ENCODE measurements at regions not wholly inside any gene's neighbourhood (a gene's known extent, or its start where the extent isn't known, plus 50 kb on each side); places are given as distances from the start of the nearest gene placed in this dataset.

DNA sequence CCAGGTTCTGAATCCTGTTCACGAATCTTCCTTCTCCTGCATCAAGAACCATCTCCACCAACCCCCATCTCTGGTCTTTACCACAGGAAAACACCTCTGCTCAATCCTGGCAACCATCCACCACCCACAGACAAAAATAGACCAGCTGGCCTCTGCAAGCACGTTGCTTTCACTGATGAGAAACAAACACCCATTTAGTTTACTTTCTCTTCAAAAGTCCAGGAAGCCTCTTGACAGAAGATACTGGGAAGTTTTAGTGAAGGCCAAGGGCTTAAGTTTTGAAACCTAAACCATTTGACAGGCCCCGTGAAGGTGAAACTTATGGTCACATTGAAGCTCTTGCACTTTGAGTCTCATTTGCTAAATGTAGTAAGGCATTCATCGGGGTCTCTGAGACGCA is 122.6 kb upstream of the PPP2R5A start:
- TF ChIP-seq TEAD4 (IDR thresholded peaks at IDR 0.05) (no peak), FOXM1 (IDR thresholded peaks at IDR 0.05; ENCODE audit: borderline replicate concordance, low read depth) (no peak), YY1 (IDR thresholded peaks at IDR 0.05; ENCODE audit: low read depth) (no peak), ZBTB7A (IDR thresholded peaks at IDR 0.05; ENCODE audit: low read depth) (no peak), CREB1 (IDR thresholded peaks at IDR 0.05; ENCODE audit: low read depth) (no peak), TCF12 (IDR thresholded peaks at IDR 0.05; ENCODE audit: low read depth) (no peak), RAD21 (IDR thresholded peaks at IDR 0.05; ENCODE audit: low read depth) (no peak), EP300 (IDR thresholded peaks at IDR 0.05; ENCODE audit: borderline replicate concordance) (no peak), CEBPB (IDR thresholded peaks at IDR 0.05) (no peak), TAF1 (IDR thresholded peaks at IDR 0.05; ENCODE audit: low read depth) (no peak), EGR1 (IDR thresholded peaks at IDR 0.05) (no peak)
- TF ChIP-seq, protein P1, sequence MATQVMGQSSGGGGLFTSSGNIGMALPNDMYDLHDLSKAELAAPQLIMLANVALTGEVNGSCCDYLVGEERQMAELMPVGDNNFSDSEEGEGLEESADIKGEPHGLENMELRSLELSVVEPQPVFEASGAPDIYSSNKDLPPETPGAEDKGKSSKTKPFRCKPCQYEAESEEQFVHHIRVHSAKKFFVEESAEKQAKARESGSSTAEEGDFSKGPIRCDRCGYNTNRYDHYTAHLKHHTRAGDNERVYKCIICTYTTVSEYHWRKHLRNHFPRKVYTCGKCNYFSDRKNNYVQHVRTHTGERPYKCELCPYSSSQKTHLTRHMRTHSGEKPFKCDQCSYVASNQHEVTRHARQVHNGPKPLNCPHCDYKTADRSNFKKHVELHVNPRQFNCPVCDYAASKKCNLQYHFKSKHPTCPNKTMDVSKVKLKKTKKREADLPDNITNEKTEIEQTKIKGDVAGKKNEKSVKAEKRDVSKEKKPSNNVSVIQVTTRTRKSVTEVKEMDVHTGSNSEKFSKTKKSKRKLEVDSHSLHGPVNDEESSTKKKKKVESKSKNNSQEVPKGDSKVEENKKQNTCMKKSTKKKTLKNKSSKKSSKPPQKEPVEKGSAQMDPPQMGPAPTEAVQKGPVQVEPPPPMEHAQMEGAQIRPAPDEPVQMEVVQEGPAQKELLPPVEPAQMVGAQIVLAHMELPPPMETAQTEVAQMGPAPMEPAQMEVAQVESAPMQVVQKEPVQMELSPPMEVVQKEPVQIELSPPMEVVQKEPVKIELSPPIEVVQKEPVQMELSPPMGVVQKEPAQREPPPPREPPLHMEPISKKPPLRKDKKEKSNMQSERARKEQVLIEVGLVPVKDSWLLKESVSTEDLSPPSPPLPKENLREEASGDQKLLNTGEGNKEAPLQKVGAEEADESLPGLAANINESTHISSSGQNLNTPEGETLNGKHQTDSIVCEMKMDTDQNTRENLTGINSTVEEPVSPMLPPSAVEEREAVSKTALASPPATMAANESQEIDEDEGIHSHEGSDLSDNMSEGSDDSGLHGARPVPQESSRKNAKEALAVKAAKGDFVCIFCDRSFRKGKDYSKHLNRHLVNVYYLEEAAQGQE (IDR thresholded peaks at IDR 0.05; ENCODE audit: low read depth), result no peak
- TF ChIP-seq, protein P2, sequence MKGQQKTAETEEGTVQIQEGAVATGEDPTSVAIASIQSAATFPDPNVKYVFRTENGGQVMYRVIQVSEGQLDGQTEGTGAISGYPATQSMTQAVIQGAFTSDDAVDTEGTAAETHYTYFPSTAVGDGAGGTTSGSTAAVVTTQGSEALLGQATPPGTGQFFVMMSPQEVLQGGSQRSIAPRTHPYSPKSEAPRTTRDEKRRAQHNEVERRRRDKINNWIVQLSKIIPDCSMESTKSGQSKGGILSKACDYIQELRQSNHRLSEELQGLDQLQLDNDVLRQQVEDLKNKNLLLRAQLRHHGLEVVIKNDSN (IDR thresholded peaks at IDR 0.05), result no peak
- TF ChIP-seq, protein P3, sequence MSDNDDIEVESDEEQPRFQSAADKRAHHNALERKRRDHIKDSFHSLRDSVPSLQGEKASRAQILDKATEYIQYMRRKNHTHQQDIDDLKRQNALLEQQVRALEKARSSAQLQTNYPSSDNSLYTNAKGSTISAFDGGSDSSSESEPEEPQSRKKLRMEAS (IDR thresholded peaks at IDR 0.05), result no peak

DNA sequence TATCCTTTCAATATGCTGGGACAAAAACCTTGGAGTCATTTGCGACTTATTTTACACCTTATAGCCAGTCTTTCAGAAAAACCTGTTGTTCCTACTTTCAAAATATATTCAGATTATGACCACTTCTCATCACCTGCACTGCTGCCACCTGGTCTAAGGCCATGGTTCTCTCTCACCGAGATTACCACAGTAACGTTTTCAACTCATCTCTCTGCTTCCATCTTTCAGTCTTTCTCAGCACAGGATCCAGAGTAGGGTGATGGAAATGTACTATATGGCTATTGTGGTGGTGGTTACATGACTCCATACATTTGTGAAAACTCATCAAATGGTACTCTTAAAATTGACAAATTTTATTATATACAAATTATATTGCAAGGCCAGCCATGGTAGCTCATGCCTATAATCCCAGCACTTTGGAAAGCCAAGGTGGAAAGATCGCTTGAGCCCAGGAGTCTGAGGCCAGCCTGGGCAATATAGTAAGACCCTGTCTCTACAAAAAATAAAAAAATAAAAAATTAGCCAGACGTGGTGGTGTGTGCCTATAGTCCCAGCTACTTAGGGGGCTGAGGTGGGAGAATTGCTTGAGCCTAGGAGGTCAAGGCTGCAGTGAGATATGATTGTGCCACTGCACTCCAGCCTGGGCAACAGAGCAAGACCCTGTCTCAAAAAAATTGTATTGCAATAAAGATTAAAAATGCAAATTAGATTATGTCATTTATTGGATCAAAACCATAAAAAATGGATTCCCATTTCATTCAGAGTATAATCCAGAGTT is 120.9 kb upstream of the PPP2R5A start:
- no peak for TF ChIP-seq TAF1 (IDR thresholded peaks at IDR 0.05; ENCODE audit: low read depth)
- TF ChIP-seq FOXM1 (IDR thresholded peaks at IDR 0.05; ENCODE audit: borderline replicate concordance, low read depth), result no peak
- TF ChIP-seq TCF12 (IDR thresholded peaks at IDR 0.05; ENCODE audit: low read depth), result no peak
- no peak for TF ChIP-seq NFIC (IDR thresholded peaks at IDR 0.05)
- TF ChIP-seq YY1 (IDR thresholded peaks at IDR 0.05; ENCODE audit: low read depth), result no peak
- no peak for TF ChIP-seq RAD21 (IDR thresholded peaks at IDR 0.05; ENCODE audit: low read depth)
- TF ChIP-seq EP300 (IDR thresholded peaks at IDR 0.05; ENCODE audit: borderline replicate concordance), result no peak
- no peak for TF ChIP-seq CREB1 (IDR thresholded peaks at IDR 0.05; ENCODE audit: low read depth)
- TF ChIP-seq TEAD4 (IDR thresholded peaks at IDR 0.05), result no peak

DNA sequence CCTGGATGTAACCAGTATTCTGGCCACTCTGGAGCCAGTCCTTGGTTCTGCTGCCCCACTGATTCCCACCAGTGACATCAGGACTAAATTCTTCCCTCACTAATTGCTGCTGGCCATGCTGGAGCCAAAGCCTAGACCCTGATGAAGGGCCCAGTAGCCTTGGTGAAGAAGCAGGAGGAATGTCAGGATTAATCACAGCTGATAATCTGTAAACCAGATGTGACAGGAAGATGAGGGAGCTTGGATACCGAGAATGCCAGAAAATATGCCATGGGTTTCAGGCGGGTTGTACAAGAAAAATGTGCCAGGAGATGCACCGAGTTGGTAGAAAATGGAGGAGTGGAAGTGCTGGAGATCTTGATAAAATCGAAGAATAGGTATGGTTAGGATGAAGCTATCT is 119.0 kb upstream of the PPP2R5A start:
- TF ChIP-seq YY1 (IDR thresholded peaks at IDR 0.05; ENCODE audit: low read depth), result no peak
- no peak for TF ChIP-seq TEAD4 (IDR thresholded peaks at IDR 0.05)
- TF ChIP-seq TAF1 (IDR thresholded peaks at IDR 0.05; ENCODE audit: low read depth), result no peak
- TF ChIP-seq, protein P1 (IDR thresholded peaks at IDR 0.05; ENCODE audit: low read depth), result no peak
- no peak for TF ChIP-seq TCF12 (IDR thresholded peaks at IDR 0.05; ENCODE audit: low read depth)
- TF ChIP-seq FOXM1 (IDR thresholded peaks at IDR 0.05; ENCODE audit: borderline replicate concordance, low read depth), result no peak
- TF ChIP-seq NFIC (IDR thresholded peaks at IDR 0.05), result no peak
- no peak for TF ChIP-seq EGR1 (IDR thresholded peaks at IDR 0.05)
- no peak for TF ChIP-seq ZBTB7A (IDR thresholded peaks at IDR 0.05; ENCODE audit: low read depth)
- TF ChIP-seq, protein P2 (IDR thresholded peaks at IDR 0.05), result no peak
- TF ChIP-seq CEBPB (IDR thresholded peaks at IDR 0.05), result no peak
- TF ChIP-seq EP300 (IDR thresholded peaks at IDR 0.05; ENCODE audit: borderline replicate concordance), result no peak
- TF ChIP-seq RAD21 (IDR thresholded peaks at IDR 0.05; ENCODE audit: low read depth), result no peak

DNA sequence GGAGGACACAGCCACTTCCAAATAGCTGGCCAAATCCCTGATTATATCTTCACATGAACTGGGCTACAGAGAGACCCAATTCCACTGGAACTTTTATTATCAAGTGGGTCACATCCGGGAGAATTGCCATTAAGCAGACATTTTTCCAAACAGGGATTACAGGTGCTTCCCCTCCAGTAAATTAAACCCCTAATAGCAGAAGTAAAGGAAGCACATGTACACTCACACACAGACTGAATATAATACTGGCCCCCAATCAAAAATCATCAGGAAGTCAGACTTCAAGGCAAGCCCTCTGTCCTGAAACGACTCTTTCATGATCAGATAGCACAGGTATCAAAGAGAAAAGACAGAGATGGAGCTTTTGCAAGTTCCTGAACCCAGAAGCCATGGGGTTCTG is 118.6 kb upstream of the PPP2R5A start:
- TF ChIP-seq, protein P3 (IDR thresholded peaks at IDR 0.05), result no peak
- TF ChIP-seq, protein P2 (IDR thresholded peaks at IDR 0.05), result no peak
- TF ChIP-seq EGR1 (IDR thresholded peaks at IDR 0.05) (no peak), CREB1 (IDR thresholded peaks at IDR 0.05; ENCODE audit: low read depth) (no peak), RAD21 (IDR thresholded peaks at IDR 0.05; ENCODE audit: low read depth) (no peak), ZBTB7A (IDR thresholded peaks at IDR 0.05; ENCODE audit: low read depth) (no peak), CEBPB (IDR thresholded peaks at IDR 0.05) (no peak), TCF12 (IDR thresholded peaks at IDR 0.05; ENCODE audit: low read depth) (no peak), TEAD4 (IDR thresholded peaks at IDR 0.05) (no peak)
- TF ChIP-seq, protein P1 (IDR thresholded peaks at IDR 0.05; ENCODE audit: low read depth), result no peak
